Thoracic aorta (tissue), 2 donors: ENCODE measurements at regions not wholly inside any gene's neighbourhood (a gene's known extent, or its start where the extent isn't known, plus 50 kb on each side); places are given as distances from the start of the nearest gene placed in this dataset.

Experiments used
- ATAC-seq: fragments of 150-250 bp; one replicate; pipeline ENCODE4 v1.8.0; 2017; ENCODE audit warnings: low read depth; ENCODE audit not compliant: insufficient number of reproducible peaks, low FRiP score
- DNase-seq: peaks from one replicate; pipeline ENCODE4 v3.0.0-alpha.2; 2020; ENCODE audit warnings: low spot score
- H3K27ac ChIP-seq, 2 donors: fragments of 200-600 bp; sonication (generic); 1 replicate in 1 of 2; 2 replicates in 1 of 2; pipeline ENCODE4 v1.5.1; 2016; ENCODE audit warnings: mild to moderate bottlenecking in 2 of 2, moderate library complexity in 2 of 2
- H3K27me3 ChIP-seq: fragments of 200-600 bp; sonication (generic); replicated peaks from 2 replicates; pipeline ENCODE4 v1.6.0; 2016; ENCODE audit warnings: mild to moderate bottlenecking; ENCODE audit not compliant: insufficient read depth
- H3K36me3 ChIP-seq: fragments of 200-600 bp; sonication (generic); one replicate; pipeline ENCODE4 v1.5.1; 2016
- H3K4me1 ChIP-seq, 2 donors: fragments of 200-600 bp; sonication (generic); 1 replicate in 1 of 2; 2 replicates in 1 of 2; pipeline versions ENCODE4 v1.5.1 to v1.6.0; 2016; ENCODE audit warnings: low read depth in 2 of 2, mild to moderate bottlenecking in 1 of 2; ENCODE audit not compliant: control insufficient read depth in 1 of 2
- H3K4me3 ChIP-seq: fragments of 200-600 bp; sonication (generic); 2 replicates; pipeline ENCODE4 v1.5.1; 2016; ENCODE audit warnings: mild to moderate bottlenecking
- H3K9me3 ChIP-seq: fragments of 200-600 bp; sonication (generic); 2 replicates; pipeline ENCODE4 v1.5.1; 2016
- TF ChIP-seq, protein P1 (sequence below): fragments of 200-600 bp; sonication (generic); IDR thresholded peaks from one replicate; pipeline ENCODE4 v1.5.1; 2019; ENCODE audit warnings: antibody characterized with exemption

DNA sequence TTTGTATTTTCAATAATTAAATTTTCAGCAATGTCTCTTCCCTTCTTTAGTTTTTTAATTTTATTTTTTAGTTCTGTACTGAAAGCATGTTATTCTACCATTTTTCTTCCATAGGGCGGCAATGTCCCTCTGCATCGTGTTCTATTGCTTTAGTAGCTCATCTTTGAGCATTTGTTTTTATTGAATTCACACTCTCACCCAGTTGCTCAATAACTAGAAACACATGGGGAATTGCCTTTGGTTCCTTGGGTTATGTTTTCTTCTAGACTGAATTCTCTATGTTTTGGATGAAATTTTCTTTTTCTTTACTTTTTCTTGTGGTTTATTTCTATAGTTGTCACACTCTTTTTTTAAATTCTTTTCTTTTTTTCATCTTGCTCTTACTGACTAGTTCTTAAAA lies 233.8 kb upstream of the LDB2 start:
- Histone ChIP-seq H3K27ac (no peak overlapping the region), H3K4me1 (no peaks in the 10 kb centered on the region), H3K36me3 (no peaks in the 10 kb centered on the region), H3K27me3 (no peaks in the 10 kb centered on the region), H3K4me3 (no peak overlapping the region), H3K9me3 (no peaks in the 10 kb centered on the region)
- DNase-seq (no peak), ATAC-seq (no peak)
- TF ChIP-seq, protein P1, sequence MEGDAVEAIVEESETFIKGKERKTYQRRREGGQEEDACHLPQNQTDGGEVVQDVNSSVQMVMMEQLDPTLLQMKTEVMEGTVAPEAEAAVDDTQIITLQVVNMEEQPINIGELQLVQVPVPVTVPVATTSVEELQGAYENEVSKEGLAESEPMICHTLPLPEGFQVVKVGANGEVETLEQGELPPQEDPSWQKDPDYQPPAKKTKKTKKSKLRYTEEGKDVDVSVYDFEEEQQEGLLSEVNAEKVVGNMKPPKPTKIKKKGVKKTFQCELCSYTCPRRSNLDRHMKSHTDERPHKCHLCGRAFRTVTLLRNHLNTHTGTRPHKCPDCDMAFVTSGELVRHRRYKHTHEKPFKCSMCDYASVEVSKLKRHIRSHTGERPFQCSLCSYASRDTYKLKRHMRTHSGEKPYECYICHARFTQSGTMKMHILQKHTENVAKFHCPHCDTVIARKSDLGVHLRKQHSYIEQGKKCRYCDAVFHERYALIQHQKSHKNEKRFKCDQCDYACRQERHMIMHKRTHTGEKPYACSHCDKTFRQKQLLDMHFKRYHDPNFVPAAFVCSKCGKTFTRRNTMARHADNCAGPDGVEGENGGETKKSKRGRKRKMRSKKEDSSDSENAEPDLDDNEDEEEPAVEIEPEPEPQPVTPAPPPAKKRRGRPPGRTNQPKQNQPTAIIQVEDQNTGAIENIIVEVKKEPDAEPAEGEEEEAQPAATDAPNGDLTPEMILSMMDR: no peak

- H3K4me3 ChIP-seq: no peak overlapping the region
- no peak overlapping the region for H3K27ac ChIP-seq
- H3K9me3 ChIP-seq: no peaks in the 10 kb centered on the region
- H3K27me3 ChIP-seq: no peaks in the 10 kb centered on the region
- ATAC-seq (no peak), DNase-seq (no peak)
- no peaks in the 10 kb centered on the region for H3K4me1 ChIP-seq
- TF ChIP-seq, protein P1: no peak
- no peaks in the 10 kb centered on the region for H3K36me3 ChIP-seq
Observed at GRCh38 chr4:17128268-17128667, 229.8 kb upstream of the LDB2 start.

DNA sequence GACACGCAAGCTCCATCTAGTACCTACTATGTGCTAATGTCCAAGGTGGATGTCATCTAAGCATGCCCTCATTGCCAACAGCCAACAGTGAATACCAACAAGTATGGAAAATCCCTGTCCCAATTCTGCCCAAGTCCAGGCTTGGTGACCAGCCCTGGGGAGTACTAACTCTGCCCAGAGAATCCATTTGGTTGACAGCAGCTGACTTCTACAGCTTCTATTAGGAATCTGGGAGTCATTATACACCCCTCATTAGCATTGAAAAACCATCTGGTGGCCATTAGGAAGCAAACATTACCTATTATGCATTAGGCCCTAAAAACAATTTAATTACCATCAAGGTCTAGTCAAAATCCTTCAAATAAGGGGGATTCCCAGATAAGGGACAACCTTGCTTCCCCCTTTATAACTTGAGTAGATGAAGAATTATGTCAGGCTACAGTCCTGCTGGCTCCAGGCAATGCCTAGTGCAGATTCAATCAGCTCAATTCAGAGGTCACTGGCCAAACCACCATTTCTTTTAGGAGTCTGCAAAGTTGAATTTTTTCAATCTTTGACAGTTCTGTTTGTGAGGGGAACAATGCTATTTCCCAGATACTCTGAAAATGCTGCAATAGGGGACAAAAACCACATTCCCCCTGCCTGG lies 228.0 kb upstream of the LDB2 start:
- Histone ChIP-seq H3K9me3 (no peaks in the 10 kb centered on the region), H3K4me1 (no peaks in the 10 kb centered on the region), H3K27ac (no peak overlapping the region), H3K27me3 (no peaks in the 10 kb centered on the region), H3K36me3 (no peaks in the 10 kb centered on the region), H3K4me3 (no peak overlapping the region)
- no peak for ATAC-seq
- TF ChIP-seq, protein P1: no peak
- DNase-seq: no peak

GRCh38 chr4:17124767-17125166 lies 226.3 kb upstream of the LDB2 start:
- ATAC-seq (no peak), DNase-seq (no peak)
- no peak overlapping the region for H3K4me3 ChIP-seq
- no peaks in the 10 kb centered on the region for H3K36me3 ChIP-seq
- TF ChIP-seq, protein P1: no peak
- H3K27ac ChIP-seq: no peak overlapping the region
- H3K27me3 ChIP-seq: no peaks in the 10 kb centered on the region
- no peaks in the 10 kb centered on the region for H3K4me1 ChIP-seq
- no peaks in the 10 kb centered on the region for H3K9me3 ChIP-seq

DNA sequence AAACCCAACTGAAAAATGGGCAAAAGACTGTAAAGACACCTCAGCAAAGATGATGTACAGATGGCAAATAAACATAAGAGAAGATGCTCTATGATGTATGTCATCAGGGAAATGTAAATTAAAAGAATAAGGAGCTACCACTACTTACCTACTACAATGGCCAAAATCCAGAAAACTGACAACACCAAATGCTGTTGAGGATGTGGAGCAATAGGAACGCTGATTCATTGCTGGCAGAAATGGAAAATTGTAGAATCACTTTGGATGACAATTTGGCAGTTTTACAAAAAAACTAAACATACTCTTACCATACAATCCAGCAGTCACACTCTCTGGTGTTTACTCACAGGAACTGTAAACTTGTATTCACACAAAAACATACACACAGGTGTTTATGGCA lies 222.3 kb upstream of the LDB2 start:
- no peak overlapping the region for H3K4me3 ChIP-seq
- H3K27ac ChIP-seq: no peak overlapping the region
- H3K4me1 ChIP-seq: no peaks in the 10 kb centered on the region
- TF ChIP-seq, protein P1: no peak
- DNase-seq (no peak), ATAC-seq (no peak)
- no peaks in the 10 kb centered on the region for H3K27me3 ChIP-seq
- H3K9me3 ChIP-seq: no peaks in the 10 kb centered on the region
- H3K36me3 ChIP-seq: no peaks in the 10 kb centered on the region
